ENCODE measurements at regions not wholly inside any gene's neighbourhood (a gene's known extent, or its start where the extent isn't known, plus 50 kb on each side); places are given as distances from the start of the nearest gene placed in this dataset.
"Not testable (repeated sequence)": the region's sequence is repeated elsewhere in the genome, so short reads cannot be mapped to it uniquely, and the experiment has no call there.

- DNase-seq (no peak), ATAC-seq (peak; percentile 91)
- intact Hi-C loops (cut with DNase I, micrococcal nuclease), result no loop called here
Measured at GRCh38 chr11:57047610-57048009, 58.9 kb downstream of the OR5AK2 start.

GRCh38 chr11:57049749-57050148 is 61.0 kb downstream of the OR5AK2 start:
- intact Hi-C loops (cut with DNase I, micrococcal nuclease), result no loop called here
- DNase-seq, result no peak
- ATAC-seq, result no peak

DNA sequence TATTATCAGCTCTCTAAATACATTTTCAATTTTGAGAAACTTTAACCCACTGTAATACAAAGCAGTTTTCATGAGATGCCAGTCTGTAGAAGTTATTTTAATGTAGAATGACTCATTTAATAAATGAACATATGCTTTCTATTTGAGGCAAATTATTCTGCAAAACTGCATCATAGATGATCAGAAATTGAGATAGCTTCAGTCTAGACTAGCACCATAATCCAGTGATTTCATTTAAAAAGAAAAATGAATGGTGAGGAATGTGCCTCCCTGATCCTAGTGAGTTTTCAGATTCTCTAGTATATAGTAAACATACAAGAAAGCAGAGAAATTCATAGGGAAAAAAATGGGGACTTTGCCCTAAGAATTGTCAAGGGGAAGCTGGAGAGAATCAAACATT is 66.1 kb downstream of the OR5AK2 start:
- intact Hi-C loops (cut with DNase I, micrococcal nuclease), result no loop called here
- no peak for DNase-seq
- no peak for ATAC-seq

DNA sequence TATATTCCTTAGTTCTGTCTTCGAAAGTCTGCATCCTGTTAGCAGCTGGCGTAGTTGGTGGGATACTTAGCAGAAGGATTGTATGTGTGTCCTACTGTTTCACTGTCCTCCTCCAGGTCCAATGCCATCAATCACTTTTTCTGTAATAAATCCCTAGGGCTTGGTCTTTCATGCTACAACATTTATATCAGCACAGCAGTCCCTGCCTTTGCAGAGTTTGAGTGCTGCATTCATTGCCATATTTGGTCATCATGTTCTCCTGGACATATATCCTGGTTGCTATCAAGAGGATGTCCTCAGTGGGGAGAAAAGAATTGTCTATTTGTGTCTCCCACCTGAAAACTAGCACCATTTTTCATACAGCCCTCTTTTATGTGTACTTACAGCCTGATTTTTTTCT is 67.0 kb downstream of the OR5AK2 start:
- no peak for DNase-seq

DNA sequence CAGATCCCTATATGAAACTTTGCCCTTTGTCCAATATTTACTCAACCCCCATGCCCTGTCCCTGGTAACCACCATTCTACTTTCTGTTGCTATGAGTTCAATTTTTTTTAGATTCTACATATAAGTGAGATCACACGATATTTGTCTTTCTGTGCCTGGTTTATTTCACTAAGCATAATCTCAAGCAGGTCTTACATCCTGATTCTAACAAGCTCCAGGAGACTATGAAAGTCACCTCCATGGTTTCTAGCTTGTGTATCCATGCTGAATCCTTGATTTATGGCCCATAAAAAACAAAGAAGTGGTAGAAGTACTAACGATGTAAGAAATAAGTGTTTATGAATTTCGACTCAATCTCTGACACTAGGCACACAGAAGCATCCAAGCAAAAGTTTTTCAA is 68.0 kb downstream of the OR5AK2 start:
- DNase-seq, result no peak
- ATAC-seq, result no peak
- intact Hi-C loops (cut with DNase I, micrococcal nuclease), result no loop called here

More for the DNA sequence above, 67.0 kb downstream of the OR5AK2 start:
- no peak for ATAC-seq
- intact Hi-C loops (cut with DNase I, micrococcal nuclease), result no loop called here

GRCh38 chr11:57057561-57057960 is 68.8 kb downstream of the OR5AK2 start:
- ATAC-seq (no peak), DNase-seq (no peak)
- intact Hi-C loops (cut with DNase I, micrococcal nuclease), result no loop called here

- DNase-seq; intact Hi-C loops (cut with DNase I, micrococcal nuclease); ATAC-seq: not testable (repeated sequence)
Measured at GRCh38 chr11:57062957-57063356, 74.2 kb downstream of the OR5AK2 start.

GRCh38 chr11:57069942-57070341 is 81.2 kb downstream of the OR5AK2 start:
- DNase-seq, result no peak
- intact Hi-C loops (cut with DNase I, micrococcal nuclease), result no loop called here
- no peak for ATAC-seq

DNA sequence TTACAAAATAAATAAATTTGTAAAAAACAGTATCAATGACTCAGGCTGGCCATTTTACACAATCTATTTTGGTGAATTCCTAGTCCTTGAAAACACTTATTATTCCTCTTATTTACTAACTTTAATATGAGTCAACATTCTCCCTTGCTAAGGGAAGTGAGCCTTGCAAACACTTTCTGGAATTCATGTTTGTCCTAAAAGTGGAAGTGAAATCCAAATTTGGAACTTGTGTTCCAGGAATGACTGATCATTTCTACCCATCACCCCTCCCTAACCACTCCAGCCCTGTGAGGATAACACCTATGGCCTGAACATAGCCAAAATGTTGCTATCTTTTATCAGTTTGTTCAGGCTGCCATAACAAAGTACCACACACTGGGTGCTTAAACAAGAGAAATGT is 83.1 kb downstream of the OR5AK2 start:
- no peak for ATAC-seq
- intact Hi-C loops (cut with DNase I, micrococcal nuclease), result no loop called here
- DNase-seq, result no peak

GRCh38 chr11:57072640-57073039 is 83.9 kb downstream of the OR5AK2 start:
- DNase-seq (no peak), ATAC-seq (no peak)
- intact Hi-C loops (cut with DNase I, micrococcal nuclease), result no loop called here

DNA sequence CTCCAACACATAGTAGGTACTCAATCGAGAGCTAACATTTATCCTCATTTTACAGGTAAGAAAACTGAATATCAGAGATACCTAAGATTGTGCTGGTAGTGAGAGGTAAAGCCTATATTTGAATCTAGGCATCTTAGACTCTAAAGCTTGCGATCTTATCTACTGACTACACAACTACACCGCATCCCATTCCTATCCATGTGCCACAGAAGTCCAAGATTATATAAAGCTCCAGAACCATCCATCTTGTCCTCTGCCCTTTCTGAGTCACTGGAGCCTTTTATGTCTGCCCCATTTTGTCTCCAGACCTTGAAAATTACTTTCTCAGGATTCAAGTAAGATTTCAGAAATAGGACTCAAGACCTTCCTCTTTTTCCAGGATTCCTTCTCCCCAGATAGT is 84.4 kb downstream of the OR5AK2 start:
- ATAC-seq (no peak), DNase-seq (no peak)
- intact Hi-C loops (cut with DNase I, micrococcal nuclease), result no loop called here

GRCh38 chr11:57081356-57081755 is 92.6 kb downstream of the OR5AK2 start:
- intact Hi-C loops (cut with DNase I, micrococcal nuclease), result no loop called here
- DNase-seq (no peak), ATAC-seq (no peak)

DNA sequence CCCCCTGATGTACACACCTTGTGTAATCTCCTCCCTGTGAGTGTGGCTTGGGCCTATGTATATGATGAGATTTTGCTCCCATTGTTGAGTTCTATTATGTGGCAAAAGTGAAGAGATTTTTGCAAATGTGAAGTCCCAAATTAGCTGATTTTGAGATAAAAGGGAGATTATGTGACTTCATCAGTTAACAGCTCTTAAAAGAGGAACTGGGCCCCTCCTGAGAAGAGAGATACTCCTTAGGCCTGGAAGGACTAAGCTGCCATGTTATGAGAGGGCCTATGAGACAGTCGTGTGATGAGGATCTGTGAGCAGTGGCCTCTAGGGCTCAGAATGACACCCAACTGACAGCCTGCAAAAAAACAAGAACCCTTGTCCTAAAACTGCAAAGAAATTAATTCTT is 93.4 kb downstream of the OR5AK2 start:
- no peak for ATAC-seq
- intact Hi-C loops (cut with DNase I, micrococcal nuclease), result no loop called here

DNA sequence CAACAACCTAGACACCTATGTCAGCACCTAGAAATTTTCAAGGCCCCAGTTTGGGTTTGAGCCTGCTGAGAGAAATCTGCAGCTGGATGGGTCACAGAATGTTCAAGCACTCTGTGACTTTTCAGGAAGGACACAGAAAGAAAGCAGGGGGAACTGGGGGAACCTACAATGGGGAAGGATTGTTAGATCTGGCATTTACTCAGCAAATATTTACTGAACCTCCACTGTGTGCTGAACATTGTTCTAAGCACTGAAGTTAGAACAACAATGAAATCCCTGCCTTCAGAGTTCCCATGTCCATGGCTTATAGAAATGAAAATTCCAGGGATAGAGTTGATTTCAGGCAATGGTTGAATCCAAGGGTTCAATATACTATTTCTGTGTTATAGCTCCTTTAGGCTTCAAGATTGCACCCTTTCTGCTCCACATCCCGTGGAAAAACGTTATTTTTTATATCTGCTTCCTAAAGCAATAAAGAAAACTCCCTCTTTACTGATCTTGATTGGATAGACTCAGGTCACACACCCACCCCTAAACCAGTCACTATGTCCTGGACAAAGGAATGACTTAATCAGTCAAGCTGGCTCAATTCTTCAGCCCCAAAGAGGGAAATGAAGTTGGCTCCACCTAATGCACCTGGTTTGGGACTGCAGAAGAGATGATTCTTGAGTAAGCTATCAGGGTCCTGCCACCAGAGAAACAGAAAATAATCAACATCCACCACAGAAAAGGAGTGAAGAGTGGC is 95.1 kb downstream of the OR5AK2 start:
- intact Hi-C loops (cut with DNase I, micrococcal nuclease), result no loop called here
- no peak for DNase-seq
- peak; percentile 58 for ATAC-seq

More for the DNA sequence above, 93.4 kb downstream of the OR5AK2 start:
- no peak for DNase-seq

GRCh38 chr11:57085611-57086010 is 96.1 kb upstream of the LRRC55 start:
- DNase-seq (no peak), ATAC-seq (no peak)
- intact Hi-C loops (cut with DNase I, micrococcal nuclease), result no loop called here

DNA sequence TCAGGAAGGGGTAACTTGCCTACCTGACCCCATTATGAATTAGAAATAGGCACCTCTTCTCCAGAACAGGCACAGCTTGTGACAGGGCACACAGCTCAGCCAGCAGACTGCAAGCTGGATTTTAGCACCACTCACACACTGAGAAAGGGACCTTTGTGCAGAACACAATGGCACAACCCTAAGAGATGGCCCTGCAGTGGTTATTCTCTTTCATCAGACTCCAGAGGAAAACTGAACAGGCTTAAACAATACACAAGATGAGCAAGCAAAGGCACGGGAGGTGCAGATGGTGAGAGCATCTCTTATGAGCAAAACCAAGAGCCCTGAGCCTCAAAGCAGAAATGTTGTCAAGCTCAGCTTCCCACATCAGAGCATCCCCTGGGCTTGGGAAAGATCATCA is 93.8 kb upstream of the LRRC55 start:
- ATAC-seq (no peak), DNase-seq (no peak)
- intact Hi-C loops (cut with DNase I, micrococcal nuclease), result no loop called here

GRCh38 chr11:57092028-57092698 is 89.6 kb upstream of the LRRC55 start:
- no peak for DNase-seq
- no peak for ATAC-seq
- intact Hi-C loops (cut with DNase I, micrococcal nuclease), result no loop called here

DNA sequence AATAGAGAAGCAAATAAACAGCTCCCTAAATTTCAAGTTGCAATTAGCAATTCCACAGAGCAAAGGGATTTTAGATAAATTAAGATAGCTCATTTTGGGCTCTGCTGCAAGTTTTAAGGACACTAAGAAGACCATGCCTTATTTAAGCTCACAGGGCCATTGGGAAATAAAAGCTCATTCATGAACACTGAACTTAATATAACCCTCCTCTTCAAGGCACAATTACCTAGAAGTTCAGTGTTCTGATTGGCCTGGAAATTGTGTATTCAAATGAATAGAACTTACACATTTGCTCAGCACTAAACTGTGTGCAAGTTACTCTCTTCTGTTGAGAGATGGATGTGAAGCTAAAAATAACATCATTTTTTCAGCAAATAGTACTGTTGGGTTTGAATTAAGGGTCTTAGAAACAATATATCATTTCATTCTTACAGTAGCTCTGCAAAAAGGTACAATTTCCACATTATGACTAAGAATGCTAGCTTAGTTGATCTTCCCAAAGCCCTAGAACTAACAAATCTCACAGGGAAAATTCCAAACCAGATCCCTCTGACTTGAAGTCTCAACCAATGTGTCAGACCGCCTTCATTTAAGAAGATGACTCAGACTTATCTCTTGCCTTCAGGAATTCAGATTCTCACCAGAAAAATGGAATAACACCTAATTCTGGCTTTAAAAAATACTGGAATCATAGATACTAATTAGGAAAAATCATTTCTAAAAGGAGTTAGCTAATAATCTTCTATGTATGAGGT is 87.4 kb upstream of the LRRC55 start:
- DNase-seq, result no peak
- intact Hi-C loops (cut with DNase I, micrococcal nuclease), result no loop called here
- no peak for ATAC-seq

DNA sequence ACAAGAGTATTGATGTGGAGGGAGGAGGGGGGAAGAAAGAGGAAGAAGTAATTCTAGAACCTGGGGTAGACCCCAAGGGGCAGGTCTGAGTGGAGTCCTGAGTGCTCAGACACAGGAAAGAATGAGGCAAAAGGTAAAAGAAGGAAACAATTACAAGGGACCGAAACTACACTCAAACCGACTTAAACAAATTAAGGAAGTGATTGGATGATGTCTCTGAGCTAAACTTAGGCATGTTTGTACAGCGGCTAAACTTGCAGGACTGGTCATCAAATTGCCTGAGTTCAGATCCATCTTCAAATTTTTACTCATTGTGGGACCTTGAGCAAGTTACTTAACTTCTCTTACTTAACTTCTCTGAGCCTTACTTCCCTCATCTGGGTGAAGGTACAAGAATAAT is 86.3 kb upstream of the LRRC55 start:
- DNase-seq (no peak), ATAC-seq (no peak)
- intact Hi-C loops (cut with DNase I, micrococcal nuclease), result no loop called here

DNA sequence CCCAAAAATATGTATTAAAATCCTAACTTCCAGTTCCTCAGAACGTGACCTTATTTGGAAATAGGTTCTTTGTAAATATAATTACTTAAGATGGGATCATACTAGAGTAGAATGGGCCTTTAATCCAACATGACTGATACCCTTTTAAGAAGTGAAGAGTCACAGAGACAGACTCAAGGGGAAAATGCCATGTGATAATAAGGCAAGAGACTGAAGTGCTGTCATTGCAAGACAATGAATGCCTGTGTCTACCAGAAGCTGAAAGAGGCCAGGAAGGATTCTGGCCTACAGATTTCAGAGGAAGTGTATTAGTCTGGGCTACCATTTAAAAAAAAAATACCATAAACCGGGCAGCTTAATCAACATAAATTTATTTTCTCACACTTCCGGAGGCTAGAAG is 85.9 kb upstream of the LRRC55 start:
- no peak for ATAC-seq
- intact Hi-C loops (cut with DNase I, micrococcal nuclease), result no loop called here
- no peak for DNase-seq

Measured in left colon (tissue), 2 donors.